ENCODE measurements at regions not wholly inside any gene's neighbourhood (a gene's known extent, or its start where the extent isn't known, plus 50 kb on each side); places are given as distances from the start of the nearest gene placed in this dataset.

- no peak for TF ChIP-seq TAF1 (IDR thresholded peaks at IDR 0.05; ENCODE audit: borderline replicate concordance, insufficient read depth, low read length)
- TF ChIP-seq REST (IDR thresholded peaks at IDR 0.05; ENCODE audit: insufficient read depth in 1 of 2, low read depth in 2 of 2, low read length in 2 of 2) = no peak
- TF ChIP-seq SIN3A (IDR thresholded peaks at IDR 0.05; ENCODE audit: borderline replicate concordance, insufficient read depth, low read length) = no peak
- no peak for TF ChIP-seq POLR2AphosphoS5 (IDR thresholded peaks at IDR 0.05; ENCODE audit: low read depth, low read length)
- no peak for TF ChIP-seq FOXP2 (optimal IDR thresholded peaks at IDR 0.05; ENCODE audit: borderline replicate concordance, extremely low read depth, extremely low read length, insufficient read depth)
Observed at GRCh38 chr20:11329271-11329670, 588.4 kb upstream of the BTBD3 start.
